IMR-90 (cell line): ENCODE measurements at regions not wholly inside any gene's neighbourhood (a gene's known extent, or its start where the extent isn't known, plus 50 kb on each side); places are given as distances from the start of the nearest gene placed in this dataset.

Experiments used
- ATAC-seq: fragments of 200-7000 bp; cut with Tn5 transposase; 2 replicates; pipeline ENCODE4 v1.9.1; 2020; ENCODE audit warnings: low read depth, mild to moderate bottlenecking, moderate library complexity
- BruUV-seq: library from RNA; stranded (reverse); fragments of 400-500 nt; replicated peaks from 2 replicates; lab custom pipeline; 2021; lab: Mats Ljungman, UMichigan
- CTCF ChIA-PET: fragments of 300-600 bp; formaldehyde crosslinking; extraction: SDS; loops from one replicate; lab custom pipeline; 2021; ENCODE audit warnings: antibody characterized with exemption; lab: Yijun Ruan, JAX
- POLR2A ChIA-PET: fragments of 300-600 bp; sonication (Branson Sonifier 250); formaldehyde crosslinking; loops from one replicate; lab custom pipeline; 2022; ENCODE audit warnings: antibody characterized with exemption; ENCODE audit not compliant: unreplicated experiment; lab: Charles Lee
- DNase-seq: peaks from one replicate; pipeline ENCODE4 v3.0.0; 2013
- H2AFZ ChIP-seq: replicated peaks from 2 replicates; pipeline ENCODE3; 2013; ENCODE audit warnings: low read length, mild to moderate bottlenecking; ENCODE audit not compliant: poor library complexity
- H2AK5ac ChIP-seq: 2 replicates; pipeline ENCODE4 v1.6.1; 2013; ENCODE audit warnings: low read depth, low read length, inconsistent platforms
- H2AK9ac ChIP-seq: replicated peaks from 2 replicates; pipeline ENCODE3; 2013; ENCODE audit warnings: mild to moderate bottlenecking, low read depth, low read length, moderate library complexity; ENCODE audit not compliant: poor library complexity
- H2BK120ac ChIP-seq: 2 replicates; pipeline ENCODE4 v1.6.1; 2013; ENCODE audit warnings: low read depth, low read length, inconsistent platforms
- H2BK15ac ChIP-seq: 3 replicates; pipeline ENCODE4 v1.6.1; 2013; ENCODE audit warnings: low read depth, low read length, inconsistent platforms
- H2BK20ac ChIP-seq: 2 replicates; pipeline ENCODE4 v1.6.1; 2013; ENCODE audit warnings: low read depth, mild to moderate bottlenecking, inconsistent platforms, low read length, moderate library complexity
- H2BK5ac ChIP-seq: 2 replicates; pipeline ENCODE4 v1.6.1; 2013; ENCODE audit warnings: mild to moderate bottlenecking, low read depth, low read length, inconsistent platforms; ENCODE audit not compliant: poor library complexity, severe bottlenecking
- H3K14ac ChIP-seq: replicated peaks from 2 replicates; pipeline ENCODE4 v1.6.1; 2013; ENCODE audit warnings: low read depth, low read length, inconsistent platforms
- H3K18ac ChIP-seq: 2 replicates; pipeline ENCODE4 v1.6.1; 2013; ENCODE audit warnings: low read depth, low read length, control low read depth
- H3K23ac ChIP-seq: 2 replicates; pipeline ENCODE4 v1.6.1; 2013; ENCODE audit warnings: low read depth, low read length, inconsistent platforms
- H3K27ac ChIP-seq: 2 replicates; pipeline ENCODE4 v1.5.1; 2013; ENCODE audit warnings: mild to moderate bottlenecking, control low read depth, low read length; ENCODE audit not compliant: insufficient read depth
- H3K27me3 ChIP-seq: 2 replicates; pipeline ENCODE4 v1.6.1; 2013; ENCODE audit warnings: low read length; ENCODE audit not compliant: control insufficient read depth, insufficient read depth
- H3K36me3 ChIP-seq: 2 replicates; pipeline ENCODE4 v1.6.1; 2013; ENCODE audit warnings: low read length, mixed read lengths; ENCODE audit not compliant: control insufficient read depth, insufficient read depth
- H3K4ac ChIP-seq: 2 replicates; pipeline ENCODE4 v1.6.1; 2013; ENCODE audit warnings: low read depth, low read length, inconsistent platforms
- H3K4me1 ChIP-seq: 2 replicates; pipeline ENCODE4 v1.6.1; 2013; ENCODE audit warnings: low read length, mixed read lengths; ENCODE audit not compliant: control insufficient read depth, insufficient read depth
- H3K4me2 ChIP-seq: 2 replicates; pipeline ENCODE4 v1.6.1; 2013; ENCODE audit warnings: low read depth, mild to moderate bottlenecking, control low read depth, low read length, moderate library complexity
- H3K4me3 ChIP-seq: 2 replicates; pipeline ENCODE4 v1.5.1; 2013; ENCODE audit warnings: low read depth, mild to moderate bottlenecking, control low read depth, low read length, moderate library complexity; ENCODE audit not compliant: insufficient read depth
- H3K56ac ChIP-seq: 2 replicates; pipeline ENCODE4 v1.6.1; 2013; ENCODE audit warnings: low read length, inconsistent platforms; ENCODE audit not compliant: insufficient read depth; ENCODE audit errors: extremely low read depth
- H3K79me1 ChIP-seq, 2 experiments: 2 replicates each; pipeline ENCODE4 v1.6.1; 2013; ENCODE audit warnings: low read length in 2 of 2, inconsistent platforms in 1 of 2, low read depth in 1 of 2
- H3K9ac ChIP-seq: 2 replicates; pipeline ENCODE4 v1.6.1; 2013; ENCODE audit warnings: low read depth, low read length, control low read depth
- H3K9me1 ChIP-seq: 2 replicates; pipeline ENCODE4 v1.6.1; 2013; ENCODE audit warnings: low read length, inconsistent platforms; ENCODE audit not compliant: insufficient read depth
- H3K9me3 ChIP-seq: 2 replicates; pipeline ENCODE4 v1.6.1; 2013; ENCODE audit warnings: low read length; ENCODE audit not compliant: control insufficient read depth, insufficient read depth
- H4K20me1 ChIP-seq: 2 replicates; pipeline ENCODE4 v1.6.1; 2013; ENCODE audit warnings: low read length, inconsistent platforms; ENCODE audit not compliant: insufficient read depth
- H4K5ac ChIP-seq: 2 replicates; pipeline ENCODE4 v1.6.1; 2013; ENCODE audit warnings: mild to moderate bottlenecking, low read depth, low read length, control low read depth
- H4K8ac ChIP-seq, 2 experiments: 2 replicates each; pipeline ENCODE4 v1.6.1; 2013; ENCODE audit warnings: low read depth in 2 of 2, low read length in 2 of 2, control low read depth in 1 of 2, inconsistent platforms in 1 of 2
- H4K91ac ChIP-seq: 2 replicates; pipeline ENCODE4 v1.6.1; 2013; ENCODE audit warnings: low read depth, low read length, inconsistent platforms; ENCODE audit not compliant: insufficient read depth
- BHLHE40 ChIP-seq: fragments of 150-350 bp; IDR thresholded peaks from 2 replicates; pipeline ENCODE4 v1.6.1; 2016; ENCODE audit warnings: mild to moderate bottlenecking, low read depth, low read length
- FOS ChIP-seq: fragments of 150-350 bp; IDR thresholded peaks from 2 replicates; pipeline ENCODE4 v1.6.1; 2016; ENCODE audit warnings: low read depth, low read length
- NFE2L2 ChIP-seq: fragments of 150-350 bp; IDR thresholded peaks from 2 replicates; pipeline ENCODE4 v1.6.1; 2016; ENCODE audit warnings: low read depth, mild to moderate bottlenecking, low read length
- RAD21 ChIP-seq: IDR thresholded peaks from 2 replicates; pipeline ENCODE4 v1.6.1; 2012; ENCODE audit warnings: low read length, improper control_type of control experiment
- RCOR1 ChIP-seq: IDR thresholded peaks from 2 replicates; pipeline ENCODE4 v1.6.1; 2012; ENCODE audit warnings: mild to moderate bottlenecking, low read length, improper control_type of control experiment; ENCODE audit not compliant: insufficient replicate concordance
- WGBS, 2 experiments: methylation state at CpG; one replicate each; pipeline versions ENCODE4 v1.1.5 to v1.1.7; 2013; ENCODE audit warnings: missing lambda C conversion rate in 2 of 2; ENCODE audit not compliant: insufficient read length in 1 of 2; ENCODE audit errors: extremely low coverage in 2 of 2; 5-methylcytosine and 5-hydroxymethylcytosine counted together
- dilution Hi-C: fragments of 300-500 bp; cut with HindIII; formaldehyde crosslinking; loops from one replicate; pipeline ENCODE4 v1.14.3; 2018; ENCODE audit warnings: low sequenced_read_pairs; ENCODE audit not compliant: unreplicated experiment
- in situ Hi-C: fragments of 300-500 bp; cut with MboI; formaldehyde crosslinking; loops from 3 replicates; pipeline ENCODE4 v1.14.3; 2019; ENCODE audit warnings: low sequenced_read_pairs, inconsistent platforms, mixed read lengths
- intact Hi-C: fragments of 100-400 bp; cut with micrococcal nuclease; formaldehyde crosslinking; loops from 2 replicates; pipeline ENCODE4 v1.10.0; 2022
- TF ChIP-seq, protein P1 (sequence below): fragments of 150-350 bp; IDR thresholded peaks from 2 replicates; pipeline ENCODE4 v1.6.1; 2017; ENCODE audit warnings: mild to moderate bottlenecking, antibody characterized with exemption, low read length, low read depth
- TF ChIP-seq, protein P2 (sequence below): fragments of 150-350 bp; IDR thresholded peaks from 2 replicates; pipeline ENCODE4 v1.6.1; 2016; ENCODE audit warnings: low read depth, mild to moderate bottlenecking, low read length, moderate library complexity, borderline replicate concordance

DNA sequence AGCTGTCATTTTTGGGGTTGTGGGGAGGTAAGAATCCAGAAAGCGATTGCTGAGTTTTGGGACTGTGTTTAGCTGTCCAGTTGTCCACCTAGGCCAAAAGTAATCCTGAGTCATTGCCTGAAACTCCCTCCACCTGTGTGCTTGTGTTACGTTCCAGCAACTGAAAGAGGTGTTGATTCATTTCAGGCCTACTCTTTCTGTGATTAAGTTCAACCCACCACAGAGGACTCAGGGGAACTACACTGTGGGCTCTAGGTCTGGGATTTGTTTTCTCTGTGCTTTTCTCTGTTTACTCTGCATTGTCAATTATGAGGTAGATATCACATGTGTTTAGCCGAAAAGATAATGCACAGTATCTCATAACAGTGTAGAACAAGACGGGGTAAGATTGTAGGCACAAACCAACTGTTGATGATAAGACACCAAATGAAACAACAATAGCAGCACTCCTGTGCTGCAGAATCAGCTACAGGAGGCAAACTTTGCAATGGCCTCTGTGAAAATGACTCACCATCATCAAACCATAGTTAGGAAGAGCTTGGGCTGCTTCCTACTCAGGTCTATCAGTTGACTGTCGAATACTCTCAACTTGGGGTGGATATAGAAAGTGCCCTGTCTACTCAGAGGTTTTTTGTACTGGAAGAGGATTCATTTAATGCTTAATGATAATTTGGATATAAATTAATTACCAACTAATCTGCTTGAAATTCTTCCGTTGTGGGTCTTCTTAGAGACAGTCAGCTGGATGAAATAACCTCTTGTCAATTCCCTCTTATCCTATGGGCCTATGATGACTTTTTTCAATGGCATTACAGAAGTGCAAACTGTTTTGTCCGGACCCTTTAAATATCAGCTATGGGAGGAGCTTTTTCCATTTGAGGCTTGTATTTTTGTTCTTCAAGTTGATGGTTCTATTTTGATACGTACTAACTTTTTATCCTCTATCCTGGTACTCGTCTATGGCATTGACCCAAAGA, 385.9 kb downstream of the BMP4 start:
- Histone ChIP-seq H3K27ac (peak overlapping the region; percentile 87; the same call in 1 of the 2 replicates), H3K79me1 (no peaks in the 10 kb centered on the region)

More for the DNA sequence above, 385.9 kb downstream of the BMP4 start:
- Histone ChIP-seq H4K91ac (0 out of 2 replicates have a peak overlapping the region, but pooled peaks have one; percentile 36), H3K4me1 (peaks cover 4% of the 10 kb centered on the region; the same call in 1 of the 2 replicates), H3K23ac (peak overlapping the region; percentile 59), H2AK9ac (no peak overlapping the region), H3K14ac (peak overlapping the region; percentile 70; the same call in 1 of the 2 replicates), H3K18ac (peak overlapping the region; percentile 96; the same call in 1 of the 2 replicates), H3K36me3 (no peaks in the 10 kb centered on the region), H3K9me1 (no peaks in the 10 kb centered on the region), H2BK5ac (no peak overlapping the region), H4K8ac (no peak overlapping the region), H4K5ac (peak overlapping the region; percentile 83; the same call in 1 of the 2 replicates), H4K20me1 (no peaks in the 10 kb centered on the region), H3K4me3 (no peak overlapping the region), H2BK120ac (peak overlapping the region; percentile 52), H3K9me3 (no peaks in the 10 kb centered on the region), H3K9ac (no peak overlapping the region; the same call in 1 of the 2 replicates), H2AK5ac (peak overlapping the region; percentile 2; the same call in 1 of the 2 replicates), H3K56ac (no peak overlapping the region), H2BK20ac (peak overlapping the region; percentile 54; the same call in 1 of the 2 replicates), H2AFZ (no peak overlapping the region), H3K27me3 (peaks cover 2% of the 10 kb centered on the region; the same call in 1 of the 2 replicates), H2BK15ac (no peak overlapping the region; the same call in 2 of the 3 replicates), H3K4me2 (no peak overlapping the region; the same call in 1 of the 2 replicates), H3K4ac (peak overlapping the region; percentile 67; the same call in 1 of the 2 replicates)
- DNase-seq: no peak
- no CpG with 5 or more reads among the region's 9 CpGs for WGBS, 2 experiments
- CTCF ChIA-PET: interaction anchor here (0.7 to 1.3 kb wide), 3 partner anchors 17 to 27 kb away, joined by 3 to 4 read pairs (median 3); no protein-coding TSS in a partner anchor
- in situ Hi-C loops: no loop called here
- no peak for TF ChIP-seq FOS
- no peak for TF ChIP-seq NFE2L2
- TF ChIP-seq, protein P1, sequence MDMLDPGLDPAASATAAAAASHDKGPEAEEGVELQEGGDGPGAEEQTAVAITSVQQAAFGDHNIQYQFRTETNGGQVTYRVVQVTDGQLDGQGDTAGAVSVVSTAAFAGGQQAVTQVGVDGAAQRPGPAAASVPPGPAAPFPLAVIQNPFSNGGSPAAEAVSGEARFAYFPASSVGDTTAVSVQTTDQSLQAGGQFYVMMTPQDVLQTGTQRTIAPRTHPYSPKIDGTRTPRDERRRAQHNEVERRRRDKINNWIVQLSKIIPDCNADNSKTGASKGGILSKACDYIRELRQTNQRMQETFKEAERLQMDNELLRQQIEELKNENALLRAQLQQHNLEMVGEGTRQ: no peak
- TF ChIP-seq RAD21: no peak
- no peak for TF ChIP-seq RCOR1
- TF ChIP-seq BHLHE40: no peak
- TF ChIP-seq, protein P2, sequence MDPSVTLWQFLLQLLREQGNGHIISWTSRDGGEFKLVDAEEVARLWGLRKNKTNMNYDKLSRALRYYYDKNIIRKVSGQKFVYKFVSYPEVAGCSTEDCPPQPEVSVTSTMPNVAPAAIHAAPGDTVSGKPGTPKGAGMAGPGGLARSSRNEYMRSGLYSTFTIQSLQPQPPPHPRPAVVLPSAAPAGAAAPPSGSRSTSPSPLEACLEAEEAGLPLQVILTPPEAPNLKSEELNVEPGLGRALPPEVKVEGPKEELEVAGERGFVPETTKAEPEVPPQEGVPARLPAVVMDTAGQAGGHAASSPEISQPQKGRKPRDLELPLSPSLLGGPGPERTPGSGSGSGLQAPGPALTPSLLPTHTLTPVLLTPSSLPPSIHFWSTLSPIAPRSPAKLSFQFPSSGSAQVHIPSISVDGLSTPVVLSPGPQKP: no peak
- no peak for ATAC-seq
- intact Hi-C loops: no loop called here
- BruUV-seq: no TSS peak
- dilution Hi-C loops: no loop called here
- POLR2A ChIA-PET: interaction anchor here (0.6 kb wide), 1 partner anchor 199 kb away, joined by 3 read pairs; no protein-coding TSS in a partner anchor
